Astrocyte (in vitro differentiated cells and primary cell): ENCODE measurements at regions not wholly inside any gene's neighbourhood (a gene's known extent, or its start where the extent isn't known, plus 50 kb on each side); places are given as distances from the start of the nearest gene placed in this dataset.

Source experiments
- DNase-seq: peaks from one replicate; pipeline ENCODE4 v3.0.0-alpha.2; 2010; ENCODE audit warnings: low read depth
- FAIRE-seq: peaks from 2 replicates; lab custom pipeline; 2011; peaks lifted over from hg19 to GRCh38; lab: Jason Lieb, UNC
- H2AFZ ChIP-seq: 2 replicates; pipeline ENCODE4 v1.6.0; 2012; ENCODE audit warnings: low read depth, low read length, inconsistent platforms
- H3K27ac ChIP-seq: 2 replicates; pipeline ENCODE4 v1.5.1; 2011; ENCODE audit warnings: low read depth, low read length, inconsistent platforms
- H3K27me3 ChIP-seq: 2 replicates; pipeline ENCODE4 v1.6.0; 2011; ENCODE audit warnings: low read length, inconsistent platforms; ENCODE audit not compliant: insufficient read depth
- H3K36me3 ChIP-seq: 2 replicates; pipeline ENCODE4 v1.5.1; 2011; ENCODE audit warnings: low read length, inconsistent platforms; ENCODE audit not compliant: insufficient read depth
- H3K4me1 ChIP-seq: 2 replicates; pipeline ENCODE4 v1.5.1; 2011; ENCODE audit warnings: low read length, inconsistent platforms; ENCODE audit not compliant: insufficient read depth
- H3K4me2 ChIP-seq: 2 replicates; pipeline ENCODE4 v1.6.0; 2012; ENCODE audit warnings: low read length, inconsistent platforms
- H3K4me3 ChIP-seq: 2 replicates; pipeline ENCODE4 v1.5.1; 2011; ENCODE audit warnings: low read depth, mild to moderate bottlenecking, low read length, inconsistent platforms; ENCODE audit not compliant: insufficient read depth
- H3K79me2 ChIP-seq: 2 replicates; pipeline ENCODE4 v1.6.0; 2012; ENCODE audit warnings: mild to moderate bottlenecking, low read length, inconsistent platforms; ENCODE audit not compliant: insufficient read depth
- H3K9ac ChIP-seq: 2 replicates; pipeline ENCODE4 v1.6.0; 2012; ENCODE audit warnings: mild to moderate bottlenecking, low read length, inconsistent platforms
- H3K9me3 ChIP-seq: 2 replicates; pipeline ENCODE4 v1.5.1; 2012; ENCODE audit warnings: low read depth, mild to moderate bottlenecking, low read length, inconsistent platforms; ENCODE audit not compliant: insufficient read depth
- H4K20me1 ChIP-seq: 2 replicates; pipeline ENCODE4 v1.6.0; 2012; ENCODE audit warnings: low read length, inconsistent platforms; ENCODE audit not compliant: insufficient read depth
- H3K27ac Mint-ChIP-seq: one replicate; pipeline ENCODE4 v1.8.0; 2021; ENCODE audit warnings: mild to moderate bottlenecking, mixed read lengths; ENCODE audit not compliant: unreplicated experiment
- H3K27me3 Mint-ChIP-seq: one replicate; pipeline ENCODE4 v1.8.0; 2021; ENCODE audit warnings: low read depth, mixed read lengths; ENCODE audit not compliant: unreplicated experiment
- H3K36me3 Mint-ChIP-seq: one replicate; pipeline ENCODE4 v1.8.0; 2021; ENCODE audit warnings: low read depth, mixed read lengths; ENCODE audit not compliant: unreplicated experiment
- H3K4me1 Mint-ChIP-seq: one replicate; pipeline ENCODE4 v1.8.0; 2021; ENCODE audit warnings: low read depth, mixed read lengths; ENCODE audit not compliant: unreplicated experiment
- H3K4me3 Mint-ChIP-seq: one replicate; pipeline ENCODE4 v1.8.0; 2021; ENCODE audit warnings: mild to moderate bottlenecking, moderate library complexity, mixed read lengths; ENCODE audit not compliant: unreplicated experiment
- H3K9me3 Mint-ChIP-seq: one replicate; pipeline ENCODE4 v1.8.0; 2021; ENCODE audit warnings: mild to moderate bottlenecking, mixed read lengths; ENCODE audit not compliant: unreplicated experiment
- EZH2 ChIP-seq: IDR thresholded peaks from 2 replicates; pipeline ENCODE4 v1.6.1; 2012; ENCODE audit warnings: mild to moderate bottlenecking, low read length, inconsistent platforms; ENCODE audit not compliant: insufficient read depth
- TF ChIP-seq, protein P1 (sequence below): IDR thresholded peaks from 2 replicates; pipeline ENCODE4 v1.5.1; 2011; ENCODE audit warnings: low read depth, mild to moderate bottlenecking, inconsistent platforms, low read length, moderate library complexity; ENCODE audit not compliant: insufficient read depth

DNA sequence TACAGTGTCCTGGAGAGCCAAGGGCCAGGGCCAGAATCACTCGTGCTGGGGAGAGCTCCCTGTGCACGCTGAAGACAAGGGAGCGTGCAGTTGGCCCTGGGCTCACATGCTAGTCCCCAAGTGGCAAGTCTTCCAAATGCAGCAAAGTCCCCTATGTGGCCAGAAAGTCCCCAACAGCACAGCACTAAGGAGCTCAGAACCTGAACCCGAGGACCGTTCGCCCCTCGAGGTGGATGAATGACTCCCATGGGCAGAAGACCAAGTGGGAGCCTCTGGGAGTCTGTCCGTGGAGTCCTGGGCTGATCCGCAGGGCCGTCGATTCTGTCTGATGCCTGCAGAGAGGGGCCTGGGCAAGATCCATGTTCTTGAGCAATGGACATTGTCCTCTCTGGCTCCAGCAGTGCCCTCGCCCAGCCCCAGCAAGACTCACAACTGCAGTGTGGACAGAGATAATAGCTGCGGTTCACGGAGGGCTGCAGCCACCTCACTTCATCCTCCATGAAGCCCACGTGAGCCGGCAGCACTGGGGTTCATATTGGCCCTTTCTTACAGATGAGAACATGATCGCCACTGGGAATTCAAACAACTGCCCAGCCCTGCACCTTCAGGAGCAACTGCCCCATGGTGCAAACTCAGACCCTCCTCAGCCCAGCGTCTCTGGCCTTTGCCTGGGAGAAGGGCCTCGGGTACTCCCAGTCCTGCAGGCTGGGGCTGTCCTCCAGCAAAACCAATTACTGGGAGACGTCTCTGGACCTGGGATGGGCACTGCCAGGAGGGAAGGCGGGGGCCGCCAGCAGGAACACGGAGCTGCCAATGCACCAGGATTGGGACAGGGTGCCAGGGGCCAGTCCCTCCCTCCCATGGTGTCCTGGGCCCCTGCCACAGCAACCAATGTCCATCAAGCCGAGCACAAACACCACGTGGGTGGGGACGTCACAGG is 243.7 kb downstream of the NPHP4 start:
- Mint-ChIP-seq H3K27ac (no peak overlapping the region), H3K4me3 (no peak overlapping the region), H3K36me3 (no peaks in the 10 kb centered on the region), H3K27me3 (peaks cover 55% of the 10 kb centered on the region), H3K4me1 (no peaks in the 10 kb centered on the region), H3K9me3 (no peaks in the 10 kb centered on the region)
- no peaks in the 10 kb centered on the region for H3K79me2 ChIP-seq
- H3K9me3 ChIP-seq = no peaks in the 10 kb centered on the region
- TF ChIP-seq EZH2 = no peak
- TF ChIP-seq, protein P1, sequence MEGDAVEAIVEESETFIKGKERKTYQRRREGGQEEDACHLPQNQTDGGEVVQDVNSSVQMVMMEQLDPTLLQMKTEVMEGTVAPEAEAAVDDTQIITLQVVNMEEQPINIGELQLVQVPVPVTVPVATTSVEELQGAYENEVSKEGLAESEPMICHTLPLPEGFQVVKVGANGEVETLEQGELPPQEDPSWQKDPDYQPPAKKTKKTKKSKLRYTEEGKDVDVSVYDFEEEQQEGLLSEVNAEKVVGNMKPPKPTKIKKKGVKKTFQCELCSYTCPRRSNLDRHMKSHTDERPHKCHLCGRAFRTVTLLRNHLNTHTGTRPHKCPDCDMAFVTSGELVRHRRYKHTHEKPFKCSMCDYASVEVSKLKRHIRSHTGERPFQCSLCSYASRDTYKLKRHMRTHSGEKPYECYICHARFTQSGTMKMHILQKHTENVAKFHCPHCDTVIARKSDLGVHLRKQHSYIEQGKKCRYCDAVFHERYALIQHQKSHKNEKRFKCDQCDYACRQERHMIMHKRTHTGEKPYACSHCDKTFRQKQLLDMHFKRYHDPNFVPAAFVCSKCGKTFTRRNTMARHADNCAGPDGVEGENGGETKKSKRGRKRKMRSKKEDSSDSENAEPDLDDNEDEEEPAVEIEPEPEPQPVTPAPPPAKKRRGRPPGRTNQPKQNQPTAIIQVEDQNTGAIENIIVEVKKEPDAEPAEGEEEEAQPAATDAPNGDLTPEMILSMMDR = no peak
- H3K9ac ChIP-seq = no peak overlapping the region
- no peaks in the 10 kb centered on the region for H4K20me1 ChIP-seq
- no peak overlapping the region for H3K27ac ChIP-seq
- no peak overlapping the region for H3K4me2 ChIP-seq
- no peaks in the 10 kb centered on the region for H3K36me3 ChIP-seq
- H3K4me3 ChIP-seq = no peak overlapping the region
- no peak overlapping the region for H2AFZ ChIP-seq
- no peaks in the 10 kb centered on the region for H3K4me1 ChIP-seq
- DNase-seq = no peak
- FAIRE-seq = no peak
- H3K27me3 ChIP-seq = no peaks in the 10 kb centered on the region

DNA sequence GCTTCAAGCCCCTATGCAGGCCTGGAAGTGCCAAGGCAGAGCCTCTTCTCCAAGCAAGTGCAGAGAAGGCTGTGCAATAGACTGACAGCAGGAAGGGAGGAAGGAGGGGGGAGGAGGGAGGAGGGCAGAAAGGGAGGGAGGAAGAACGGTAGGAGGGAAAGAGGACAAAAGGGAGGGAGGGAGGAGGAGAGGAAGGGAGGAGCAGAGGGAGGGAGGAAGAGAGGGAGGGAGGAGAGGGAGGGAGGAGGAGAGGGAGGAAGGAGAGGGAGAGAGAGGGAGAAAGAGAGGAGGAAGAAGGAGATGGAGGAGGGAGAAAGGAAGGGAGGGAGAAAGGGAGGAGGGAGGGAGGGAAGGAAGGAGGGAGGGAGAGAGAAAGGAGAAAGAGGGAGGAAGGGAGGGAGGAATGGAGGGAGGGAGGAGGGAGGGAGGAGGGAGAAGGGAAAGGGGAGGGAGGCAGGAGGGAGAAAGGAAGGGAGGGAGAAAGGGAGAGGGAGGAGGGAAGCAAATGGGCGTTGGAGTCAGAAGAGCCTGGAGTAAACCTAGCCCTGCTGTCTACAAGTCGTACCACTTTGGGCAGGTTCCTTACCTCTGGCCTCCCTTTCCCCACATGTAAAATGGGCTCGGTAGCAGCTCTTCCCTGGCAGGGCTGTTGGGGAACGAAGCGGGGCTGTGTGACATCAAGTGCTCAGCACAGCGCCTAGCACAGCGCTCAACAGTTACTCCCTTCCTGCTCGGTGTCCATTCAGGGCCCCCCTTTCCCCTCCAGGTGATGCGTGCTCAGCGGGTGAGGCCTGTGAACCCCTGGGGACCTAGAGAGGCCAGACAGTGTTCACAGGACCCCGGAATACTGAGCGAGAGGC is 244.6 kb downstream of the NPHP4 start:
- Histone ChIP-seq H3K36me3 (no peaks in the 10 kb centered on the region), H3K4me2 (no peak overlapping the region), H2AFZ (no peak overlapping the region), H3K27ac (no peak overlapping the region), H3K9ac (no peak overlapping the region), H3K79me2 (no peaks in the 10 kb centered on the region), H3K9me3 (no peaks in the 10 kb centered on the region), H3K27me3 (no peaks in the 10 kb centered on the region), H4K20me1 (no peaks in the 10 kb centered on the region), H3K4me3 (no peak overlapping the region), H3K4me1 (no peaks in the 10 kb centered on the region)
- no peak for FAIRE-seq
- Mint-ChIP-seq H3K27ac (no peak overlapping the region), H3K4me3 (no peak overlapping the region), H3K36me3 (no peaks in the 10 kb centered on the region), H3K27me3 (peaks cover 58% of the 10 kb centered on the region), H3K9me3 (no peaks in the 10 kb centered on the region), H3K4me1 (no peaks in the 10 kb centered on the region)
- DNase-seq = no peak
- TF ChIP-seq, protein P1 = no peak
- TF ChIP-seq EZH2 = no peak
